HL-60 (cell line): ENCODE measurements at regions not wholly inside any gene's neighbourhood (a gene's known extent, or its start where the extent isn't known, plus 50 kb on each side); places are given as distances from the start of the nearest gene placed in this dataset.
A peak's percentile ranks its signal among the peaks of the same experiment; 100 is the strongest.
"Not testable (repeated sequence)": the region's sequence is repeated elsewhere in the genome, so short reads cannot be mapped to it uniquely, and the experiment has no call there.

Experiments used
- DNase-seq, 2 experiments: peaks; one replicate each; pipeline ENCODE4 v3.0.0-alpha.2; 2010 to 2020; ENCODE audit warnings: low read depth in 1 of 2, low spot score in 1 of 2
- H3K27ac ChIP-seq: fragments of 250-450 bp; sonication (Bioruptor Pico); replicated peaks from 2 replicates; pipeline ENCODE4 v1.5.1; 2020; ENCODE audit warnings: mild to moderate bottlenecking, moderate library complexity
- H3K27me3 ChIP-seq: fragments of 250-450 bp; sonication (Bioruptor Pico); 2 replicates; pipeline ENCODE4 v1.5.1; 2021; ENCODE audit warnings: mild to moderate bottlenecking, moderate library complexity; ENCODE audit not compliant: insufficient read depth, poor library complexity, severe bottlenecking
- H3K4me3 ChIP-seq: replicated peaks from 2 replicates; pipeline ENCODE4 v1.5.1; 2011; ENCODE audit warnings: mild to moderate bottlenecking, control low read depth, low read length; ENCODE audit not compliant: insufficient read depth
- CTCF ChIP-seq: IDR thresholded peaks from one replicate; pipeline ENCODE4 v1.5.1; 2011; ENCODE audit warnings: low read length, control low read depth, inconsistent platforms; ENCODE audit not compliant: insufficient read depth
- GABPA ChIP-seq: IDR thresholded peaks from 2 replicates; pipeline ENCODE4 v1.6.1; 2012; ENCODE audit warnings: low read depth
- POLR2AphosphoS5 ChIP-seq: IDR thresholded peaks from 2 replicates; pipeline ENCODE4 v1.6.1; 2012; ENCODE audit warnings: low read depth
- REST ChIP-seq: IDR thresholded peaks from 2 replicates; pipeline ENCODE4 v1.6.1; 2012; ENCODE audit warnings: low read depth; ENCODE audit not compliant: insufficient replicate concordance
- SPI1 ChIP-seq: IDR thresholded peaks from 2 replicates; pipeline ENCODE4 v1.6.1; 2012; ENCODE audit warnings: low read depth, mild to moderate bottlenecking, borderline replicate concordance

- TF ChIP-seq SPI1 (no peak), CTCF (no peak), REST (no peak), GABPA (no peak), POLR2AphosphoS5 (no peak)
- H3K4me3 ChIP-seq: no peak overlapping the region
- H3K27ac ChIP-seq: no peak overlapping the region
- DNase-seq: no peak
- H3K27me3 ChIP-seq: no peaks in the 10 kb centered on the region
Observed at GRCh38 chr13:78520425-78520824, 82.9 kb downstream of the POU4F1 start.

- not testable (repeated sequence) for H3K27me3 ChIP-seq, H3K27ac ChIP-seq, DNase-seq, H3K4me3 ChIP-seq
Observed at GRCh38 chr13:78518482-78518881, 84.9 kb downstream of the POU4F1 start.

- Histone ChIP-seq H3K27ac (no peak overlapping the region), H3K27me3 (no peaks in the 10 kb centered on the region), H3K4me3 (no peak overlapping the region)
- DNase-seq: no peak
- TF ChIP-seq CTCF: no peak
- TF ChIP-seq POLR2AphosphoS5: no peak
- TF ChIP-seq SPI1: no peak
Observed at GRCh38 chr13:78499802-78500201, 103.5 kb downstream of the POU4F1 start.

GRCh38 chr13:78497702-78498355, 105.5 kb downstream of the POU4F1 start:
- Histone ChIP-seq H3K4me3 (no peak overlapping the region), H3K27me3 (no peaks in the 10 kb centered on the region), H3K27ac (no peak overlapping the region)
- peak in 1 of 2 experiments; percentile 56 for DNase-seq
- TF ChIP-seq CTCF (no peak), REST (no peak), GABPA (no peak), POLR2AphosphoS5 (no peak), SPI1 (no peak)
